Gastrocnemius medialis (tissue), 4 donors: ENCODE measurements at regions not wholly inside any gene's neighbourhood (a gene's known extent, or its start where the extent isn't known, plus 50 kb on each side); places are given as distances from the start of the nearest gene placed in this dataset.

Experiments used
- ATAC-seq, 2 donors: fragments of 150-250 bp; one replicate each; pipeline ENCODE4 v1.9.1; 2016
- DNase-seq, 2 donors: peaks; one replicate each; pipeline ENCODE4 v3.0.0-alpha.2; 2019
- H3K27ac ChIP-seq, 4 donors: fragments of 200-600 bp; sonication (generic); 1 replicate in 1 of 4; 2 replicates in 3 of 4; pipeline ENCODE4 v1.5.1; 2016 to 2018; ENCODE audit warnings: mild to moderate bottlenecking in 2 of 4, moderate library complexity in 1 of 4
- H3K27me3 ChIP-seq, 3 donors: fragments of 200-600 bp; sonication (generic) in 2 of 3; 1 replicate in 1 of 3; 2 replicates in 2 of 3; pipeline versions ENCODE4 v1.5.1 to v1.6.0; 2016 to 2019; ENCODE audit warnings: mild to moderate bottlenecking in 1 of 3, moderate library complexity in 1 of 3
- H3K36me3 ChIP-seq, 2 donors: fragments of 200-600 bp; sonication (generic) in 1 of 2; one replicate each; pipeline ENCODE4 v1.5.1; 2017 to 2018
- H3K4me1 ChIP-seq, 2 donors: fragments of 200-600 bp; sonication (generic) in 1 of 2; one replicate each; pipeline ENCODE4 v1.5.1; 2016 to 2017; ENCODE audit warnings: mild to moderate bottlenecking in 2 of 2
- H3K4me3 ChIP-seq, 4 donors: fragments of 200-600 bp; sonication (generic) in 3 of 4; 1 replicate in 1 of 4; 2 replicates in 3 of 4; pipeline ENCODE4 v1.5.1; 2016 to 2019; ENCODE audit warnings: mild to moderate bottlenecking in 2 of 4
- H3K9me3 ChIP-seq, 3 donors: fragments of 200-600 bp; sonication (generic) in 2 of 3; 1 replicate in 1 of 3; 2 replicates in 2 of 3; pipeline ENCODE4 v1.5.1; 2016 to 2019
- CTCF ChIP-seq, 5 experiments: fragments of 450-650 bp in 3 of 5; fragments of 200-600 bp in 2 of 5; sonication (generic) in 2 of 5; IDR thresholded peaks in 4 of 5; conservative IDR thresholded peaks in 1 of 5; 1 replicate in 4 of 5; 2 replicates in 1 of 5; pipeline ENCODE4 v1.5.1; 2016 to 2019; ENCODE audit warnings: antibody characterized with exemption in 5 of 5, mild to moderate bottlenecking in 3 of 5, moderate library complexity in 3 of 5
- POLR2A ChIP-seq, 2 donors: fragments of 450-650 bp; IDR thresholded peaks; one replicate each; pipeline ENCODE4 v1.6.1; 2017; ENCODE audit warnings: antibody characterized with exemption in 2 of 2, mild to moderate bottlenecking in 2 of 2, moderate library complexity in 2 of 2
- in situ Hi-C, 4 donors: fragments of 200-750 bp; cut with MboI; loops; one replicate each; pipeline versions ENCODE4 v1.15.0 to v1.8.0; 2017; ENCODE audit warnings: low sequenced_read_pairs in 4 of 4
- intact Hi-C: fragments of 100-400 bp; cut with DNase I; formaldehyde crosslinking; loops from one replicate; pipeline ENCODE4 v1.15.1; 2023; ENCODE audit warnings: low total_unique reads

- ATAC-seq (no peak), DNase-seq (no peak)
- Histone ChIP-seq H3K4me3 (no peak overlapping the region), H3K4me1 (no peaks in the 10 kb centered on the region), H3K27ac (no peak overlapping the region), H3K9me3 (no peaks in the 10 kb centered on the region), H3K36me3 (no peaks in the 10 kb centered on the region), H3K27me3 (no peaks in the 10 kb centered on the region)
- intact Hi-C loops (no loop called here), in situ Hi-C loops (no loop called here)
- TF ChIP-seq POLR2A (IDR thresholded peaks at IDR 0.05) (no peak), CTCF (IDR thresholded peaks at IDR 0.05 in 4 of 5, conservative IDR thresholded peaks at IDR 0.05 in 1 of 5) (no peak)
These were observed 288.6 kb upstream of the LDB2 start for GRCh38 chr4:17187003-17187402.

DNA sequence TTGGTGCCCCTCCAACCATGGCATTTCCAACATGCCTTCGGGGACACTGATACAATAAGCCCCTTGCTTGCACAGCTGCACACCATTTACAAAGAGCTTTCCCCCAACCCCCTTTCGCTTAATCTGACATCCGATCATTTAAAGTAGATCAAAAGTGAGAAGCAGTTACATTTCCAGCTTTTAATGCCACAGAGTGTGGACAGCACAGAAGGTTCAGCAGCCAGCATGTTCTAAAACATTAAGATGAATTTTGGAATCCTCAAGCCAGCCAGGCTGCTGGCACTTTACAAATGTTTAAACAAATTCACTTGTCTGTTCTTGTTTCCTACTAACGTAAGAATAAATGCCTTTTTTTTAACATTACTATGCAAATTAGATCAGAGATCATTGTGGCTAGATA lies 284.4 kb upstream of the LDB2 start:
- H3K36me3 ChIP-seq, result no peaks in the 10 kb centered on the region
- ATAC-seq (no peak), DNase-seq (no peak)
- in situ Hi-C loops, result no loop called here
- no peak for TF ChIP-seq POLR2A (IDR thresholded peaks at IDR 0.05)
- no peak for TF ChIP-seq CTCF (IDR thresholded peaks at IDR 0.05 in 4 of 5, conservative IDR thresholded peaks at IDR 0.05 in 1 of 5)
- H3K4me3 ChIP-seq, result no peak overlapping the region
- H3K27me3 ChIP-seq, result no peaks in the 10 kb centered on the region
- H3K4me1 ChIP-seq, result no peaks in the 10 kb centered on the region
- H3K27ac ChIP-seq, result no peak overlapping the region
- intact Hi-C loops, result no loop called here
- H3K9me3 ChIP-seq, result no peaks in the 10 kb centered on the region

DNA sequence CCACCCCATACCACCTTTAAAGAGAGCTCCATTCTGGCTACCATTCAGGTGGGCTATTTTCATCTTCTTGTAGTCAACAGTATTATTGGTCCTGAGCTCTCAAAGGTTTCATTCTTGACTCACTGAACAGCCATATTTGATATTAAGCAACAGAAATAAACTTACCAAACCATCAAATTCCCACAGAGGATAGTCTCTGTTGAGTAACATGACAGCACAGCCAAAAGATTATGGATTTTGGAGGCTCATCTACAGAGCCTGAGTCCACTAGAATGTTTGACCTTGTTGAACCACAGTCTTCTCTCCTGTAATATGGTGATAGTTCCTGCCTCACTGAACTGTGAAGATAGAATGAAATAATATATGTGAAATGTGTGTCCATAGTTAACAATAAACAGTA lies 276.3 kb upstream of the LDB2 start:
- no peak for ATAC-seq
- no peaks in the 10 kb centered on the region for H3K36me3 ChIP-seq
- intact Hi-C loops (no loop called here), in situ Hi-C loops (no loop called here)
- no peak overlapping the region for H3K27ac ChIP-seq
- no peaks in the 10 kb centered on the region for H3K4me1 ChIP-seq
- H3K27me3 ChIP-seq, result no peaks in the 10 kb centered on the region
- no peak for DNase-seq
- H3K9me3 ChIP-seq, result no peaks in the 10 kb centered on the region
- H3K4me3 ChIP-seq, result no peak overlapping the region
- TF ChIP-seq POLR2A (IDR thresholded peaks at IDR 0.05), result no peak
- TF ChIP-seq CTCF (IDR thresholded peaks at IDR 0.05 in 4 of 5, conservative IDR thresholded peaks at IDR 0.05 in 1 of 5), result no peak

DNA sequence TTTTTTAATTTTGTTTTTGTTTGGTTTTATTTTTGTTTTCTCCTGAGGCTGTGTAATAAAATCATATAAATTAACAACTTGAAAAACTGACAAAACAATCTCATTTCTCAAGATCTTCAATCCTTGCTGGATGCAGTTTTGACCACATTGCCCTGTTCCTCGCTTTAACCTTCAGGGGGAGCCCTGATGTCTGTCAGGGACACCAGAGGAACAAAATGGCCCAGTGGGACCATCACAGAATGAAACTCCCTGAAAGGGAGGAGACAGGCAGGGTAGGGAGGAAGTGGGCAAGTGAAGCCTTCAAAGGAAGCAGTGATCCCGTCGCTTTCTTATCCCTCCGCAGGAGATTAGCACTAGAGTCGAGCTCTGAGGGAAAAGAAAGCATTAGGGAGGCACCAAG lies 274.9 kb upstream of the LDB2 start:
- in situ Hi-C loops, result no loop called here
- Histone ChIP-seq H3K9me3 (no peaks in the 10 kb centered on the region), H3K4me3 (no peak overlapping the region), H3K27ac (no peak overlapping the region), H3K36me3 (no peaks in the 10 kb centered on the region), H3K4me1 (no peaks in the 10 kb centered on the region), H3K27me3 (no peaks in the 10 kb centered on the region)
- TF ChIP-seq CTCF (IDR thresholded peaks at IDR 0.05 in 4 of 5, conservative IDR thresholded peaks at IDR 0.05 in 1 of 5) (no peak), POLR2A (IDR thresholded peaks at IDR 0.05) (no peak)
- ATAC-seq (no peak), DNase-seq (no peak)
- intact Hi-C loops, result no loop called here

DNA sequence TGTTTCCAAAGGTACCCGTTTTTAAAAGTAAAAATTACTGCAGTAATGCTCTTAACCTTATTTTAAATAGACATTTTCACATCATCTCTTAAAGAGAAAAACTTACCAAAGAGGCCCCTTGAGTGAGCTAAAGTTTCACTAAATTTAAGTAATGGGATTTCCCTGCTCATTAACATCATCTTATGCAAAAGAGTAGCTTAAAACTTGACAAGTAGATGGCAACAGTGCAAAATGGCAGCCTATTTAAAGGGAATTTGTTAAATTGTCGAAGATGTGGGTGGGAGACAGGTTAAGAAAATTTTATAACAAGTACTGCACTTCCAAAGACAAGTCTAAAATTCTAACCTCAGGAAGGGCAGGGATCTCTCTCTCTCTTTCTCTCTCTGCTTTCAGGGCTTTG lies 271.7 kb upstream of the LDB2 start:
- no peaks in the 10 kb centered on the region for H3K36me3 ChIP-seq
- no peaks in the 10 kb centered on the region for H3K27me3 ChIP-seq
- no peaks in the 10 kb centered on the region for H3K9me3 ChIP-seq
- no peak overlapping the region for H3K4me3 ChIP-seq
- no peak overlapping the region for H3K27ac ChIP-seq
- ATAC-seq (no peak), DNase-seq (no peak)
- H3K4me1 ChIP-seq, result no peaks in the 10 kb centered on the region
- TF ChIP-seq CTCF (IDR thresholded peaks at IDR 0.05 in 4 of 5, conservative IDR thresholded peaks at IDR 0.05 in 1 of 5) (no peak), POLR2A (IDR thresholded peaks at IDR 0.05) (no peak)
- in situ Hi-C loops (no loop called here), intact Hi-C loops (no loop called here)
